ENCODE measurements at regions not wholly inside any gene's neighbourhood (a gene's known extent, or its start where the extent isn't known, plus 50 kb on each side); places are given as distances from the start of the nearest gene placed in this dataset.

DNA sequence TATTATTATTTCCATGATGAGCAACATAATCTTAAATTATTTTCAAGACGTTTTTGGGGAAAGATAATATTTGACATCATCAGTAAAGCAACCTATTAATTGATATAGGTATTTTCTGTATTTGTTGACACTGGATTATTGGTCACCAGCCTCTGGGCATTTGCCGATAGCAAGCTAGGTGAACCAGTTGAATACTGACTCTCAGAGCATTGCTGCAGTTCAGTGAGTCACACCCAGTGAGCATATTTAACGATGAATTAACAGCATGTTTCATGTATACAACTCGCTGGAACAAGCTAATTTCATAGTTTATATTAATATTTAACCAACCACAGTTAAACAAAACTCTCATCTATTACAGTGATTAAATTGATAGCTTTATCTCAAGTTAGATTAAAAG, 1006.0 kb upstream of the DIAPH2 start:
- TF ChIP-seq HDGF (IDR thresholded peaks at IDR 0.05; ENCODE audit: borderline replicate concordance): no peak
- TF ChIP-seq BHLHE40 (IDR thresholded peaks at IDR 0.05; ENCODE audit: borderline replicate concordance): no peak
- no peak for TF ChIP-seq SP1 (IDR thresholded peaks at IDR 0.05)
- TF ChIP-seq FOXM1 (IDR thresholded peaks at IDR 0.05; ENCODE audit: borderline replicate concordance): no peak
- TF ChIP-seq FOXA1 (IDR thresholded peaks at IDR 0.05): no peak
- no peak for TF ChIP-seq ARNT (IDR thresholded peaks at IDR 0.05)
